ENCODE measurements at regions not wholly inside any gene's neighbourhood (a gene's known extent, or its start where the extent isn't known, plus 50 kb on each side); places are given as distances from the start of the nearest gene placed in this dataset.
A peak's percentile ranks its signal among the peaks of the same experiment; 100 is the strongest.

DNA sequence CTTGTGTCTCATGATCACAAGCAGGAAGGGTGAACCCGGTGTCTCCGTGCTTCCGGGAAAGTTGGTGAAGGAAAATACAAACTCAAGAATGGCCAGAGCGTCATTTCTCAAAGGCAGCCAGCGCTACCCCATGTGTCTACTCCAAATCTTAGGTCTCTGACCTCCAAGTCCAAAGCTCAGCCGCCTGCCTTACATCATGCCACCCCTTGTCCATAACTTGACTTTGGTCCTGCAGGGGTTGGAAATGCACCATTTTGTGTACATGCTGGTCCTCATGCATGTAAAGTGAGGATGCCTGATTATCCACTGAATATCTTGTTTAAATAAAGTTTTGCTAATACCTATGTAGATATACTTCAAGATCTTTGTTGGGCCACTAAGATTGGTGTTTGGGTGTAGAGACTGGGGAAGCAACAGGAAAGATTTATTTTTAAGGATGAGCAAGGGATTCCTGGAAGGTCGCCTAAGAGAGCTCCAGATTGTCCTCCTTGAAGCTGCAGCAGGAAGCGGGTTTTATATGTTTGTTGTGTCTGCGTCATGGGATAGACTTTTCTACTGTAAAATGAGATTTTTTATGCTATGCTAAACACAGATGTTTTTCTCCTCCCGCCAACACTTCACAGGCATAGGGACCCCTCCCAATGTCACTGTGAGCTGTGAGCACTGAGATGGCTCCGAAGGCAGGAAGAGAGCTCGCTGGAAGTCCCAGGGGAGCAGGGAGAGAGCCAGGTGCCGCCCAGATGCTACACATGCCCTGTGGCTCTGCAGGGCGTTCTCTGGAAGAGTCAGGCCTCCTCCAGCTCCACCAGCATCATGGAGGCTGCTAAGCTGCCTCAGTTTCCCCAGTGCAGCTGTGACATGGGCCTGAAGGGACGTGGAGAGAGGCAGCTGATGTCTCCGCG lies 176.2 kb upstream of the HDAC4 start:
- no peak for DNase-seq (ENCODE audit: low read depth in 2 of 2)

DNA sequence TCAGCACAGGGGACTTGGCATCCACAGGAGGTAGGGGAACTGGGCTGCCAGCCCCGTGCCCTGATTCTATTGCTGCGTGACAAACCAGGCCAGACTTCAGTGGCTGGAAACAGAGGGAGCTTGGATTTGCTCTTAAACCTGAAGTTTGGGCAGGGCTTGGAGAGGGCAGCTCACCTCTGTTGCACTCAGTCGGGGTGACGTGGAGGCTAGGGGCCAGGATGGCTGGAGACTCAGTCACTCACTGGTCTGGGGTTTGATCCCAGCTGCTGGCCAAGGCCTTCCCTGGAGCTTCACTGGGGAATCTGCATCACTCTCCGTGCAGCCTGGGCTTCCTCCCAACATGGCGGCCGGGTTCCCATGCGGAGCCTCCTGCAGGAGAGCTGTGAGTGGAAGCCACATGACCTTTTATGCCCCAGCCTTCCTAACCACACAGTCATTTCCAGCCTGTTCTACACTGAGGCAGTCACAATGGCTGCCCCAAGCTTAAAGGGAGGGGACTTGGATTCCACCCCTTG lies 175.2 kb upstream of the HDAC4 start:
- no peak for DNase-seq (ENCODE audit: low read depth in 2 of 2)

DNA sequence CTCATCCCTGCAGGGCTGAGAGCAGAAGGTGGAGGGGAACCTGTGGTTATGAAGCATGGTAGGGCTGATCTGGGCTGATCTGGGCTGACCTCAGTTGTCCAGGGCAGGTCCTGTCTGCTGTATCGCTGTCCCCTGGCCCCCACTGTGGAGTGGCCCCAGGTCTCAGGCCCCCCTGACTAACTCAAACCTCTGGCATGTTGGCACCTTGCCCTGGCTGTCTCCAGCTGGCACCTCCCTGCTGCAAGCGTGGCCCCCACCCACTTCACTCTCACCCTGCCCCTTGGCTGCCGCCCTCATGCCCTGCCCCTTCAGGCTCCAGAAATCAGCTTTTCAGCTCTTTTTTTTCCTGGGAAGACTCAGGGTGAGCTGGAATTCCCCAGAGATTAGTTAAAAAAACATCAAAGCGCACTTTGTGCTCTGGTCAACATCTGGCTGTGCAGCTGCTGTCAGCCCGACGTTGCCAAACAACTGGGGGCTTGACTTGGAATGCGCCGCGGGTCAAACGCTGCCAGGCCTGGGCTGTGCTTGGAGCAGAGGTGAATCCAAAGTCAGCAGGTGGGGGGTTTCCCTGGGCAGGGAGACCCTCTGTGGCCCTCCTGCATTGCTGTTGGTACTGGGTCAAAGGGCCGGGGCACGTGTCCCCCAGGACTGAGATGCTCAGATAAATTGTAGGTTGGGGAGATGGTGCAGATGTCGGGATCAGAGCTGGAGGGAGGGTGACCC lies 173.8 kb upstream of the HDAC4 start:
- DNase-seq (ENCODE audit: low read depth in 2 of 2), result no peak

DNA sequence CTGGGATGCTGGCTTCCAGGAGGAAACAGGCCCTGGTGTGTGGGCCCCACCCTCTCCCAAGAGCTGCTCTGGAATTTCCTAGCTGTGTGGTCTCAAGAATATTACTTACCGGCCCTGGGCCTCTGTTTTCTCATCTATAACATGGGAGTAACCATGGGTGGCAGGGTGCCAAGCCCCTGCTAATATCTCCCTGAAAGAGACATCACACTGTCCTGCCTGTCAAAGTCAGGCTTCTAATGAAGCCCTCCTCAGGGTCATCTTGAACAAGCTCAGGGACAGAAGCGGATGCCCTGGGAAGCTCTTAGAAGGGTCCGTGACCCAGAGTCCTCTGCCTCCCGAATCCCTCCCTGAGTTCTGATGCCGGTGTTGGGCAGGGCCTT lies 173.2 kb upstream of the HDAC4 start:
- DNase-seq (ENCODE audit: low read depth in 2 of 2), result no peak

DNA sequence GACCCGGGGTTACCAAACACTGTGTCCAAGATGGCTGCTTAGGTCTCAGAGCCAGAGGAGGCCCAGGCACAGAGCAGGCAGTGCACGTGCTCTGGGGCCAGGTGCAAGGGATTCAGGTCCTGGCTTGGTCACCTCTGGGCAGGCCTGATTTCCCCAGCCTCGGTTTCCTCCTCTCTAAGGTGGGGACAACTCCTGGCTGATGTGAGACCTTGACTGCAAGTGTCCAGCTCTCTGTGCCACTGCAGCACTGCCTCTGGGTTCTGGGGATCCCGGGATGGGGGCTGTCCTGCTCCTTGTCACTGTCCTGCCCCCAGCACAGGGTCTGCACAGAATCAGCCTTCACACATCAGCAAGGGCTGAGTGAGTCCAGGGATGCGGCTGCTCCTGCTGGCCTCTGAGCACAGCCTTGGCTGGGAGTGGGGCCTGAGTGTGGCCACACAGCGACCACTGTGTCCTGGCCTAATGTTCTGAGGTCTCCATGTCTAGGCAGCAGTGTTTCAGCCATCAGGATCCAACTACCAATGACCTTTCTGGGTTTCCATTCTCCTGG lies 170.2 kb upstream of the HDAC4 start:
- no peak for DNase-seq (ENCODE audit: low read depth in 2 of 2)

DNA sequence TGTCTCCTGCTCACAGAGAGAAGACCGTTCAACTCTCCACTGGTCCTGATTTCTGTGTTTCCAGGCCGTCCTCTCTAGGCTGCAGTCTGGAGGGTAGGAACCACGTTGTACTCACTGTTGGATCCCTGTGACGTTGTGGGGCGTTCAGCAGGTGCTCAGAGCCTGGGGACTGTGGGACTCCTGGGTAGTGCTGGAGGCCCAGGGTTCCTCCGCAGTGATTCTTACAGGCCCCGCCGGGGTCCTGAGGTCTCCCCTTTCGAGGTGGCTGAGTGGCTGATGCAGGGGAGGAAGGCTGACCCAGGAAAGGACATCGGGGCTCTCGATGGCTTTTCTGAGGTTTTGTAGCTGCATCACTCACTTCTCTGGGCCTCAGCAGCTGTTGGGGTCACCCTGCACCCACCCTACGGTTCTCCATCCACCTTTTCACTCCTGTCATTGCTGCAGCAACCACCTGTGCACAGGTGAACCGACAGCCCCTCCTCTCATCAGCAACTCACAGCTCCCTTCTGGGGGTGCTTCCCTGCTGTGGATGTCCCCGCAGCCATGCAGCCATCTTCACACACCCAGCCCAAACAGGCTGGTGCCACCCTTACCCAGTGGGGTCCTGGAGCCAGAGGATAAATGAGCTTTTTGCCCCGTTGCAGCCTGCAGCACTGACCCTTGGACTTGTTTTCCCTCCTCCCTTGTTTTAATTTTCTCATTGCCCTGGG lies 169.6 kb upstream of the HDAC4 start:
- no peak for DNase-seq (ENCODE audit: low read depth in 2 of 2)

DNA sequence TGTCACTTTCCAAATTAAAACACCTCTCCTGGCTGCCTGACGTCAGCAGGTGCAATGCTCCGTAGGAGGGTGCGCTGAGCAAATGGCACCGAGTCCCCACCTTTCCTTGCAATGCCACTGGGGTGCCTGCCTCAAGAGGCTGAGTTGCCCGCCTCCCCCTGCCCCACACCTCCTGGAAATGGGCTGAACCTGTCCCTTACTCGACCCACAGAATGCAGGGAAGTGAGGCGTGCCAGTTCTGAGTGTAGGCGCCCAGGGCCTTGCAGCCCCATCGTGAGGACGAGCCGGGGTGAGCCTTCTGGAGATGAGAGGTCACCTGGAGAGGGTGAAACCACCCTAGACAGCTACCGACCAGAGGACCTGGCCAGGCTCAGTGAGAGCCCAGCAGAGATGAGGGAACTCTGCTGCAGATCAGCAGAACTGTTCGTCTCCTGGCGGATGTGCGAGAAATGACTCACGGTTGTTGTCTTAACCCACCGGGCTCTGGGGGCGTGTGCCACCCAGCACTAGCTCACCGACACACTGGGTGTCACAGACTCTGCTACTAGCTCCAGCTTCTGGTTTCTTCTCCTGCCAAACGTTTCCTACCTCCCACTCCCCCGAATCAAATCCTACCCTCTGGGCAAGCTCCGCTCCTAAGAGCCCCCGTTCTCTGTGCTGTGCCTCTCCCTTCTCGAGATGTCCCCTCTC lies 168.7 kb upstream of the HDAC4 start:
- DNase-seq (ENCODE audit: low read depth in 2 of 2), result no peak

DNA sequence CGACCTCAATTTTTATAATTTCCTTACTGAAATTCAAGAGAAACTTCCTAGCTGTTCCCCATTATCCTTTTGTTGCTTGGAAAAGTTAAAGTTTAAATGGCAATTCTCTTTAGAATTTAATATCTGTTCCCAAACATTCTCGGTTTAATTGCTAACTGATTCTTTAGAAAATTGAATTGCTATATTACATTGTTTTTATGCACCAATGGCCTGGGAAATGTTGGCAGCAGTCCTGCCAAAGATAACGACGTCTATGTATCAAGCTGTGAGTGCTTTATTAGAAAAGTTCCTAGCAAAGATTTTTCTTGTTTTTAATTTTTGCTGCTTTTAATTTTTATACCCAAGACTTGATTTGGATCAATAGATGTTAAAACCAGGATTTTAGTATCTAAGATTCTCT lies 167.8 kb upstream of the HDAC4 start:
- no peak for DNase-seq (ENCODE audit: low read depth in 2 of 2)

DNA sequence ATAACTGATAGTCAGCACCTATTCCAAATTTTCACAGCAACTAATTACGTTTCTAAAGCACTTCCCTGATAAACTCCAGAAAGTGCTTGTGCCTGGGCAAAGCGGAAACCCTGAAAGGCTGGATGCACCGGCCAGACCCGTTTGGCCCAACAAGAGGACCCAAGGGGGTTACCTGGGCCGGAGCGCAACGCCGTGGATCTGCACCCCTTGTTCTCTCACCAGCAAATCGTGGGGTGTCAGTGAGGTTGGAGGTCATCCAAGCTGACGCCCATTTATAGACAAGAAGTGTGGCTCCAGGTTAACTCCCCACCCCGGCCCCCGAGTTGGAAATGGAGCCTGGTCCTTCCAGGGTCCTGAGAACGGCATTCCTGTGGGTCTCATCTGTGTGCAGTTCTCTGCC lies 167.0 kb upstream of the HDAC4 start:
- DNase-seq (ENCODE audit: low read depth in 2 of 2), result no peak

DNA sequence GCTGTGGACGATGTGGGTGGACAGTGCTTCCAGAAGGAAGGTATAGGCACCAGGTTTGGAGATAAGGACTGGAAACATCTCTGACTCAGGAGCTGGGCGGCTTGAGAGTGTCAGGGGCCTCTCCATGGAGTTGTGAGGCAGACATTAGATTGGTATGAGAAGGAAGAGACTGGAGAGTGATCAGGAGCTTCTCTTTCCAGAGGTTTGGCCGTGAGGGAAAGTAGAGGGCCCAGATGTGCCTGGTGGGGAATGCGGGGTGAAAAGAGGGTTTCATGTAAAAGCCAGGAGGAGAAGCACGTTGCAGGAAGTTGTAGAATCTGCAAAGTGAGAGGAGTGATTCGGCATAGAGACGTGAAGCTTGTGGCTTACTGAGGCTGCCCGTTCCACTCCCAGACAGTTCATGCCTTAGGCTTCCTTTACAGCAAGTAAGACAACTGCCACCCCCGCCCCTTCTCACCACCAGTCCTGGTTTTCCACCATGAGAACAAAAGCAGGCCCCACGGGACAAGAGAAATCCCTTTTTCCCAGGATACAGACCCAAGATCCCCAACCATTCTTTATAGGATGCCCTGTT lies 166.3 kb upstream of the HDAC4 start:
- DNase-seq (ENCODE audit: low read depth in 2 of 2), result no peak

DNA sequence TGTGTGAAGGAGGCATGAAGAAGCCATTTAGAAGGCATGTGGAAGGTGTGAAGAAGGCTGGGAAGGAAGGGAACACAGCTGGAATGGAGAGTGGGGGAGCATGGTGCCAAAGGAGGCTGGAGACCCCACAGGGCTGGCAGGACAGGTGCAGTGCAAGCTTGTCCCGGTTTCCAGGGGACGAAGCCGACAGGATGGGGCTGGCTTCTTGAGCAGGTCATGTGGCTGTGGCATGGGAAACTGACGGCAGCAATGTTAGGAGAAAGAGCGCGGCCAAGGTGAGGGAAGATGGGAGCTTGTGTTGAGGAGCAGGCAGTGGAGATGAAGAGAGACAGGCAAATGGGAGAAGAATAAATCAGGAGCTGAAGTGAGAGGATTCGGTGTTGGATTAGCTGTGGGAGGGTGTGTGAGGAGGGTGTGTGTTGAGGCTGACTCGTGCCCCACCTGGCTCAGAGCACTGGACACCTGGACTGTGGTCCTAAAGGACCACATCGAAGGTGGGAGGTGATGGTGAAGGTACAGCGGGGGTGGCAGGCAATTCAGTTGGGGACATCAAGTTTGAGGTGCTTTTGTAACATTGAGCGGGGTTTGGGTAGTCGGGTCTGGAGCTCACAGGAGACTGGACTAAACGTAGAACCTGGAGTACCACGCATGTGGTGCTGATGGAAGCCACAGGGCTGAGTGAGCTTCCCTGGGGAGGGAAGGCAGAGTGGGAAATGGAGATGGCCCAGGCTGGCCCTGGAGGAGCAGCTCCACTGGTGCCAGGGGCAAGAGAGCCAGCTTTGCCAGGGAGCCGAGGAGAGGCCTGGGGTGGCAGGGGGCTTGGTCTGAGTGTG lies 165.6 kb upstream of the HDAC4 start:
- no peak for DNase-seq (ENCODE audit: low read depth in 2 of 2)

DNA sequence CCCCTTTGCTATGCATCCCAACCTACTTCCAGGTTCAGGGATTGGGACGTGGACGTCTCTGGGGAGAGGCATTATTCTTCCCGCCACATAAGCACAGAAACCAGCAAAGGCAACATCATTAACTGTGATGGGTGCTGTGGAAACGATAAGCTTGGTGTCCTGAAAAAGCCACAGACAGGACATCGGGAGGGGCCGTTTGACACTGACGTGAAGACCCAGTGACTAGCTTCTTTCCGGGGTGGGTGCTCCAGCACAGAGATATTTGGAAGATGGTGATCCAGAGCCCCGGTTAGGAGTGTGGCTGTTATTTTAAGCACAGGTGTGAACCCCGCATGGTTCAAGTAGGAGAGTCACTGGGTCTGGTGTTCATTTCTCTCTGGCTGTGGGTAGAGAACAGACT lies 163.8 kb upstream of the HDAC4 start:
- DNase-seq (ENCODE audit: low read depth in 2 of 2), result no peak

DNA sequence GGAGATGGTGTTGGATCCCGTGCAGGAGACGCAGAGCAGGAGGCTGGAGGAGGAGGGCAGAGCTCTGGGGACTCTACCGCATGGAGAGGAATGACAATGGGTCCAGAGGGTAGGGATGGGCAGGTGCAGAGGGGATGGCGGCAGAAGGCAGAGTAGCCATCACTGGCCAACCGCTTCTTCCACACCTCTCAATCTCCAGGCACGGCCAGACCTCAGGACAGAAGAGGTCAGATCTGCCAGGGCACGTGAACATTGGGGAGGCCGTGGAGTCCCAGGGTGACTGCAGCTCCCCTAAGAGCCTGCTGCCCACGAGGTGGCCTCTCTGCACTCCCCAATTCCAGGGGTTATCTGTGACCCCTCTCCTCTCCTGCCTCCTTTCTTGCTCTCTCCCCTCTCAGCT lies 162.7 kb upstream of the HDAC4 start:
- DNase-seq (ENCODE audit: low read depth in 2 of 2), result no peak

DNA sequence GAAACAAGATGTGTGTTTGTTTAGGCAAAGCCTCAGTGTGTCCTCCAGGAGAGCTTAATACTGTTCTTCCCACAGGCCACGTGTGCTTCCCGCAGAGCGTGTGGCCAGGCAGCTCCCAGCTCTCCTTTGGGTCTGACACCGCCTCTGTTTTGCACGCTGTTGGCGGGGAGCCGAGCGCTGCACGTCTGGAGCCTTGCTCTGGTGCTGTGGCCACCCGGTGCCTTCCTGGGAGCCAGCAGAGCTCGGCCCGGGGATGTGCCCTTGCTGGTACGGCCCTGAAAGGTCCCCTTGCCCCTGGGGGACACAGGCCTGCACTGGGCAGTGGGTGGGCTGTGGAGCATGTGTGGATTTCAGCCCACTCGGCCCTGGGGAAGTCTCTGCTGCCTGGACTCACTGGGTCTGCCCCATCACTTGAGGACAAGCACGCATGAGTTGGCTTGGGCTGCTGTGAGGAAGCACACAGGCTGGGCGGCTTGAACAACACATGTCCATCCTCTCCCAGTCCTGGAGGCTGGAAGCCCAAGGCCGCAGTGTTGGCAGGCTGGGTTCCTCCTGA lies 160.7 kb upstream of the HDAC4 start:
- peak; percentile 75 for DNase-seq (ENCODE audit: low read depth in 2 of 2)

DNA sequence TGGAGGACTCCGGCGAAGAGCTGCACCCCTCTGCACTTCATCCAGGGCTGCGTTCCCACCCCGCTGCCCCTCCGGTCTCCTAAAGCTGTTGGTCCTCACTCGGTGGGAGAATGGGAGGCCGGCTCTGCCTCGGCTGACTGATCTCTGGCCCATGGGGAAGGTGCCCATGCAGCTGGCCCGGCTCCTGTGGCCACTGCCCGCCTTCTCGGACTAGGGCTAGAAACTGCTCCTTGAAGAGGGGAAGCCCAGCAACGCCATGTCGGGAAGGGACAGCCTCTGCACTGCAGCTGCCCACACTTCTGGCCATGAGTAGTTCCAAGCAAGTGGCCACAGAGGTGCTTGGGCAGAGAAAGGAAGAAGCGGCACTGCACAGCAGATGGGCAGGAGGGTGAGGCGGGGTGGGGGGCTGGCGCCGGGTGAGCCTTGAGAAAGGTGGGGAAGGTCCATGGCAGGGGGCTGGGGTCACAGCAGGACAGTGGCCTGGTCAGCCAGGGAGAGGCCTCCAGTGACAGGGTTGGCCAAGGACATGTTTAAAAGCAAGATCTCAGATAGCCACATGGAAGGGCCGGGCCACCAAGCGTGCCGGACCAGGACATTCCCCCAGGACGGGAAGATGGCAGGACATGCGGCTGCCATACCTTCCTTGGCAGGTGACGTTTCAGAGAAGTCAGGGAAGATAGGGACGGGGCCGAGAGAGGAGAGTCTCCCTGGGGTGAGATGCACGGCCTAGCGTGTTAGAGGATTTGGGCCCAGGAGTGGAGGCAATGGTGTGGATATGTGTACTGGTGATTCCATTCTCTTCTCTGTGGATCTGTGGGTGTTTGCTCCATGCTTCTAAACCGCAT lies 158.8 kb upstream of the HDAC4 start:
- DNase-seq (ENCODE audit: low read depth in 2 of 2), result no peak

DNA sequence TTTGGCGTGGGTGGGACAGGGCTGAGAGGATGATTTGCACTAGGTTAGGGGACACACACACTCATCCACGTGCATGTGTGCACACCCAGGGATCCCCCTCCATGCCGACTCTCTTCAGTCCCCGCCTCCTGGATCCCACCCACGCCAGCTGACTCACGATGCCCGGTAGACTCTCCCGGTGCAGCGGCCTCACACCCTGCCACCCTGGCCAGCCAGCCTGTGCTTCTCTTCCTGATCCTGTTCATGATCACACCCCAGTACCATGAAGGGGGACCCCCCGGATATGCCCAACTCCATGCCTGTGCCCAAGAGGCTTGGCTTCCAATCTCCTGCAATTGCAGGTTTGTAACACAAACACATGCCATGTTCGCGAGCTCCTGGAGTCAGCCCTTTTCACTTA lies 157.8 kb upstream of the HDAC4 start:
- DNase-seq (ENCODE audit: low read depth in 2 of 2), result no peak

DNA sequence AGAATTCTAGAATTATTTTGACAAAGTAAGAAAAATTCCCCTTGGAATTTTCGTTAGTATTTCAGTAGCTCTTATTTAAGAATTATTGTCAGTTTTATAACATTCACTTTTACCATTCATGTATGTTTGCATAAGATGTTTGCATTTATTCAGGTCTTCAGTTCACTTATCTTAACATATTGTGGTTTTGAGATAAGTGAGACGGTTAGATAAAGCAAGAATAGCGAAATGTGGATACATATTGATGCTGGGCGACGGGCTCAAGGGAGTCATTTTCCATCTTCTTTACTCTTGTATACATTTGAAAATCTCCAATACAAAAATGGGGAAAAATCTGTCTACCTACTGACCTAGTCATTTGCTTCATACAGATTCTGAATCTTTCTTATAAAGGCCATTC lies 156.7 kb upstream of the HDAC4 start:
- no peak for DNase-seq (ENCODE audit: low read depth in 2 of 2)

DNA sequence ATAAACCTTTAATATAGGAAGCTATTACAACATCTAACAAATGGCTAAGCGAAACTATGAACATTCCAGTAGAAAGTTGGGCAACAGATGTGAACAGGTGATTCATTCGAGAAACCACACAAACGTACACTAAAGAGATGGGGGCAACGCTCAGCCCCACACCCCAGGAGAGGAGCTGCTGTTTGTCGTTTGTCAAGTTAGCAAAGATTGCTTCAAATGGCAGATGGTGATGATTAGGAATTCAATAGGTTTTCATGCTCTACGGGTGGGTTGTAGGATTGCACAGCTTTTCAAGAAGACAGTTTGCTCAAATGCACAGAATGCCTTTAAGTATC lies 154.7 kb upstream of the HDAC4 start:
- no peak for DNase-seq (ENCODE audit: low read depth in 2 of 2)

All from fibroblast of skin of left quadriceps (primary cell).